ENCODE measurements at regions not wholly inside any gene's neighbourhood (a gene's known extent, or its start where the extent isn't known, plus 50 kb on each side); places are given as distances from the start of the nearest gene placed in this dataset.
A peak's percentile ranks its signal among the peaks of the same experiment; 100 is the strongest.

DNA sequence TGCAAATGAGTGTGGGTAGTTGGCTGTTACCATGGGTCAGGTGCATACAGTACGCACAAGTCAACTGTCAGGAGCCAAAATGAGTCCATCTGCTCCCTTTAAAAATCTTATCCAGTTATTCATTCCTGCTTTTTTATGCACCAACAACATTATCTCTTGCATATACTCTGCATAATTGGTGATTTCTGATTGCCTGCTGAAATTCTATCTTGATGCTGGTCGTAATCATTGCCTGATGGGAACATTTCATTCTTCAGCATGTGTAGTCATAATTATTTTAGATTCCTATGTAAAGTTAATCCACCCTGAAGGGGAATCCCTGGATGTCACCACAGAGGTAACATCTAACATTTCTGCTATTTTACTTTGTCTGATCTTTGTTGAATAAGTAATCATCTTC is 102.2 kb upstream of the RND3 start:
- Histone ChIP-seq H3K9me3 (no peaks in the 10 kb centered on the region), H3K4me1 (peaks cover 21% of the 10 kb centered on the region), H3K27me3 (ENCODE audit: low read depth) (no peaks in the 10 kb centered on the region), H3K27ac (no peak overlapping the region), H3K36me3 (no peaks in the 10 kb centered on the region), H3K4me3 (no peak overlapping the region)
- no peak for DNase-seq
- TF ChIP-seq, protein P1, sequence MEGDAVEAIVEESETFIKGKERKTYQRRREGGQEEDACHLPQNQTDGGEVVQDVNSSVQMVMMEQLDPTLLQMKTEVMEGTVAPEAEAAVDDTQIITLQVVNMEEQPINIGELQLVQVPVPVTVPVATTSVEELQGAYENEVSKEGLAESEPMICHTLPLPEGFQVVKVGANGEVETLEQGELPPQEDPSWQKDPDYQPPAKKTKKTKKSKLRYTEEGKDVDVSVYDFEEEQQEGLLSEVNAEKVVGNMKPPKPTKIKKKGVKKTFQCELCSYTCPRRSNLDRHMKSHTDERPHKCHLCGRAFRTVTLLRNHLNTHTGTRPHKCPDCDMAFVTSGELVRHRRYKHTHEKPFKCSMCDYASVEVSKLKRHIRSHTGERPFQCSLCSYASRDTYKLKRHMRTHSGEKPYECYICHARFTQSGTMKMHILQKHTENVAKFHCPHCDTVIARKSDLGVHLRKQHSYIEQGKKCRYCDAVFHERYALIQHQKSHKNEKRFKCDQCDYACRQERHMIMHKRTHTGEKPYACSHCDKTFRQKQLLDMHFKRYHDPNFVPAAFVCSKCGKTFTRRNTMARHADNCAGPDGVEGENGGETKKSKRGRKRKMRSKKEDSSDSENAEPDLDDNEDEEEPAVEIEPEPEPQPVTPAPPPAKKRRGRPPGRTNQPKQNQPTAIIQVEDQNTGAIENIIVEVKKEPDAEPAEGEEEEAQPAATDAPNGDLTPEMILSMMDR (IDR thresholded peaks at IDR 0.05) = no peak
- ATAC-seq = no peak
- intact Hi-C loops (cut with DNase I) = no loop called here

DNA sequence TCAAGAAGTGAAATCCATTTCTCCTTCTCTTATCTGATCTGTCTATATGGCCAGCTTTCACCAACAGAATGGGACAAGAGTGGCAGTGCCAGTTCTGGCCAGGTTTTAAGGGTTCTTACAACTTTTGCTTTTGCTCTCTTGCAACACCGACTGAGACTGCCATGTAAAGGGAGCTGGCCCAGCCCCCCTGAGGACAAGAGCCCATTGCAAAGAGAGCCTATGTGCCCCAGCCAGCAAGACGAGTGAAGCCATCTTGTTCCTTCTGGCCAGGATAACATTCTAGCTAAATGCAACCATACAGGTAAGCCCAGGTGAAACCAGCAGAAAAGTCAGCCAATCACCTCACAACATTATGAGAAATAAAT is 101.0 kb upstream of the RND3 start:
- ATAC-seq = no peak

DNA sequence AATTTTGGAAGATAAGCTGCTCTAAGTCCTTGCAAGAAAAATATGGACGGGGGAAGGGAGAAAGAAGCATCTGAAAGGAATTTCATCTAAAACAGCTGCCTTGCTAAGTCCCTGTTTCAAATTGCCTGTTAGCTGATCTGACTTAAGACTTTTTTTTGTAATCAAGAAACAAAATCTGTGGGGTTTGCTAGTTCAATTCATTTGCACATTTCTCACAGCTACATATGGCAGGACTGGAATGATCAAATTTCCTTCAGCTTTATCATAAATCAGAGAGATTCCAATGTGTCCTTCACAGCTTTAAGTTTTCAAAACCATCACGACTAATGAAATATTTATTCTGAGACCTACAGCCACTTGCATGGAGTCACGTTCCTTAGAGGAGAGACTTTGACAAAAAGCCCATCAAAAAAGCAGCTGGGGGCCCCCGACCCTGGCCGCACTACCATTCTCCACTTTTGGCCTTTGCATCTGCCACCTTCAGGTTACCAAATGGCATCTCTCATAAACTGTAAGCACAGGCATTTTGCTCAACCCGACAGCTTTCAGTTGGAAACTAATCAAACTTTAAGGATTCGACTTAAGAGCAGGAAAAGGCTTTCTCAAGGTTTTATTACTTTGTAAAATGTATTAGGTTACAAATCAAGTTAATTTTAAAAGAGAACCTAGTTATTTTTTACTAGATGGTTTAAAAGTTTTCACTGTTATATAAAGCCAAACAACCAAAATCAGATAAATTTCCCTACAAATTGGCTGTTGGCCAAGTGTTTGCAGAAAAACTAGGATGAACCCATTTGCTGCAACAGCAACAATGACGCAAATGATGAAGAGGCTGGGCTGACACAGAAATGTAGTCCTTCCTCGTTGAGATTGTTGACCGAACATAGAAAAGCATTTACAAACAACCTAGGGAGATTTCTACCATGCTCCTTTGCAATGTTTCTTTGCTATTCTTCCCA is 100.4 kb upstream of the RND3 start:
- intact Hi-C loops (cut with DNase I) = no loop called here
- TF ChIP-seq, protein P1 (IDR thresholded peaks at IDR 0.05) = no peak
- ATAC-seq (no peak), DNase-seq (no peak)
- H3K4me1 ChIP-seq = peaks cover 21% of the 10 kb centered on the region
- no peaks in the 10 kb centered on the region for H3K27me3 ChIP-seq (ENCODE audit: low read depth)
- H3K27ac ChIP-seq = no peak overlapping the region
- no peak overlapping the region for H3K4me3 ChIP-seq
- no peaks in the 10 kb centered on the region for H3K9me3 ChIP-seq
- no peaks in the 10 kb centered on the region for H3K36me3 ChIP-seq

More for the DNA sequence above, 101.0 kb upstream of the RND3 start:
- Histone ChIP-seq H3K27ac (no peak overlapping the region), H3K4me3 (no peak overlapping the region), H3K27me3 (ENCODE audit: low read depth) (no peaks in the 10 kb centered on the region), H3K4me1 (peaks cover 21% of the 10 kb centered on the region), H3K9me3 (no peaks in the 10 kb centered on the region), H3K36me3 (no peaks in the 10 kb centered on the region)
- TF ChIP-seq, protein P1 (IDR thresholded peaks at IDR 0.05) = no peak
- no peak for DNase-seq
- intact Hi-C loops (cut with DNase I) = no loop called here

DNA sequence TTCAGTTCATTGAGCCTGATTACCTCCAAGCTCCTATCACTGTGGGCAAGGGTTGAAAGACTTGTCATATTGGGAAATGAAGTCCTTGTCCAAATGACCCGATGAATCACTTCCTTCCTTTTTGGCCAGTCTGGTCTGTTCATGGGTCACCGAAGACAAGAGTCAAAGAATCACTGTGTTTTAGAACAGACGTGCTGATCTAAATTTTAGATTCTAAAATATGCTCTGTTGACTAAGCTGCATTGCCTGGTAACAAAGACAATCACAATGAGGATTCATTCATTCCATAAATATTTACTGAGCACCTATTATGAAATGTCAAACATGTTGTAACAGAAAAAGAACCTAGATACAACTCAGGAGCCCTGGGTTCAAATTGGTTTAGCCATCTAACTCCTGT is 99.4 kb upstream of the RND3 start:
- DNase-seq (no peak), ATAC-seq (peak; percentile 71 to 77)
- Histone ChIP-seq H3K9me3 (no peaks in the 10 kb centered on the region), H3K4me1 (peaks cover 21% of the 10 kb centered on the region), H3K4me3 (no peak overlapping the region), H3K27ac (no peak overlapping the region), H3K36me3 (no peaks in the 10 kb centered on the region), H3K27me3 (ENCODE audit: low read depth) (no peaks in the 10 kb centered on the region)
- TF ChIP-seq, protein P1 (IDR thresholded peaks at IDR 0.05) = no peak
- intact Hi-C loops (cut with DNase I) = no loop called here

DNA sequence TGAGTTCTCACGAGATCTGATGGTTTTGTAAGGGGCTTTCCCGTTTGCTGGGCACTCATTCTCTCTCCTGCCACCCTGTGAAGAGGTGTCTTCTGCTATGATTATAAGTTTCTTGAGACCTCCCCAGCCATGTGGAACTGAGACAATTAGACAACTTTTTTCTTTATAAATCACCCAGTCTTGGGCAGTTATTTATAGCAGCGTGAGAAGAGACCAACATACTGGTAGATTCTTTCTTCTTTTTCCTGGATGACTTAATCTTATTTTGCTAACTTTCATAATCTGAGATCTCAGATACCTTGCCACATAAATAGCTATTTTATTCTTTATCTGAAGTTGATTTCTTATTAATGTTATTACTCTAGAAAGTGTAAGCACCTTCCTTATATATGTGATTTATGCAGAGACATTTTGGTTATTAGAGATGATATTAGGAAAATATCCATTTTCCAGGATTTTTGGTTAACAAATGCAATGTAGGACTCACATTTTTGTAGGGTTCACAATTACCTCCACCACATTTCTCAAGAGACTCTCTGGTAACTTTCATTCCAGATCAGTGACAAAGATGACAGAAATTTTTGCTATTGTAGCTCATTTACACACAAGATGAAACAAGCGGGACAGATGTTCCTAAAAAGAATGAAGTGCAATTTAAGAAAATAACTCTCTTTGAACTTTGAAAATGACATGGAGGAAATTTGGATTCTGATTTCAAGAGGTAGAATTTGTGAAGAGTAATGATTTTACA is 97.9 kb upstream of the RND3 start:
- TF ChIP-seq, protein P1 (IDR thresholded peaks at IDR 0.05) = no peak
- Histone ChIP-seq H3K4me1 (peaks cover 21% of the 10 kb centered on the region), H3K9me3 (no peaks in the 10 kb centered on the region), H3K36me3 (no peaks in the 10 kb centered on the region), H3K4me3 (no peak overlapping the region), H3K27ac (no peak overlapping the region), H3K27me3 (ENCODE audit: low read depth) (no peaks in the 10 kb centered on the region)
- intact Hi-C loops (cut with DNase I) = no loop called here
- no peak for DNase-seq
- ATAC-seq = no peak

Data from lower lobe of right lung (tissue), 2 donors.